ENCODE measurements at regions not wholly inside any gene's neighbourhood (a gene's known extent, or its start where the extent isn't known, plus 50 kb on each side); places are given as distances from the start of the nearest gene placed in this dataset.

GRCh38 chr6:156407334-156407733, 369.8 kb upstream of the ARID1B start:
- no peak for DNase-seq (ENCODE audit: low spot score)

DNA sequence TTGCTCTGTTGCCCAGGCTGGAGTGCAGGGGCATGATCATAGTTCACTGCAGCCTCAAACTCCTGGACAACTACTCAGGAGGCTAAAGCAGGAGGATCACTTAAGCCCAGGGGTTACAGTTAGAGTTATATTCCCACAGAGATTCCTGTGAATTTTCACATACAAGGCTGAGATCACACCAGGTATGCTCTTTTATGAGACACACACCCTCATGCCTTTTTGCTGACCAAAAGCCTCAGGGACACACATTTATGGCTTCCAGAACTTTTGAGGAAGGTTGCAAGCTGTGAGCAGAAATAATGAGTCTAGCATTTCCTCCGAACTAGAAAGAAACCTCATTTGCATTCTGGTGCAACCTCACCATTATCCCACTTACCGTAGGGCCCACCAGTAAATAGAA, 370.5 kb upstream of the ARID1B start:
- no peak for DNase-seq (ENCODE audit: low spot score)

GRCh38 chr6:156406099-156406498, 371.1 kb upstream of the ARID1B start:
- no peak for DNase-seq (ENCODE audit: low spot score)

GRCh38 chr6:156402628-156403027, 374.6 kb upstream of the ARID1B start:
- DNase-seq (ENCODE audit: low spot score) = no peak

DNA sequence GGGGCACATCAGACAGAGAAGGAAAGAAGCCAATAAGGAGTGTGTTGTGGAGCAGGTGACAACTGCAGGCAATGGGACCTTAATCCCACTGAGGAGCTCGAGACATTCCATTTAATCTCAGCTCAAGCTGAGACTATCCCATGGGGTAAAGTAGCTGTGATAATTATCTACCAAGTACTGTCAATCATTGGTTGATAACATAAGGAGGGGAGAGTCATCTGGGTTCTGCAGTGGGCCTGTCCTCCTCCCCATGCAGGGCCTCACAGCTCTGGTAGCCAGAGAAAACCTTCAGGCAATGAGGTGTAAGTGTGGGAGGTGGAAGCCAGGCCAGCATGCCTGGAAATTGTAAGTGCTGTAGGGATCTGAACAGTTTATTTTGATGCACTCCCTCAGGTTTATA, 375.0 kb upstream of the ARID1B start:
- no peak for DNase-seq (ENCODE audit: low spot score)

- DNase-seq (ENCODE audit: low spot score) = no peak
Observed at GRCh38 chr6:156400487-156400886, 376.7 kb upstream of the ARID1B start.

DNA sequence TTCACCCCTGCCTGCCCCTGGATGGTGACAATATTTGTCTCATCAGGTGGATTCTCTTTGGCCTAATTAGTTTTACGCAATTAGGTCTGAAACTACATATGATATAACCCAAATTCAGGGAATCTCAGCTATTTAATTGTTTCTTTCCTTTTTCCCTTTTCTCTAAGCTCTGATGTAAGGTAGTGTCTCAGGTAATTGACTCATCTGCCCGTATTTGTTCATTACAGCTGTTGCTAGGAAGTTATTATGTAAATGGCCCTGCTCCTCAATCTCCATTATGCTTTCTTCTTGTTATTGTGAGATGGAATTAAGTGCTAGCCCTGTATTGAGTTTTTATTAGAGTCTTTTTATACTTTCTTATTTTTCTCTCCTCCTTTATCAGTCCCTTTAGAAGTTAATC, 378.2 kb upstream of the ARID1B start:
- no peak for DNase-seq (ENCODE audit: low spot score)

DNA sequence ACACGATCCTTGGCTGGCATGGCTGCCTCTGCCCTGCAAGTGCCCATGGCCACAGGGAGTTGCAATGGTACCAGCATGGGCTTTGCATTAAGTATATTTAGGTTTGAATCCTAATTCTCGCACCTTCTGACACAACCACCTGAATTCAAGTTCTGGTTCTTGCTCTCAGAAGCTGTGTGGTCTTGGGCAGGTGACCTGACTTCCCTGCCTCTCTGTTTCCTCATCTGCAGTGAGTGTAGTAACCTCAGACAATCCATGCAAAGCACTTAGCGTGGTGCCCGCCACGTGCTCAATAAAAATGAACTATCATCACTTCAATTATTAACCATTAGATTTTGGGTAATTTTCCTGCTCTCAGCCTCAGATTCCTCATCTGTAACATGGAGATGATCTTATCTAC, 378.8 kb upstream of the ARID1B start:
- DNase-seq (ENCODE audit: low spot score) = no peak

- no peak for DNase-seq (ENCODE audit: low spot score)
Observed at GRCh38 chr6:156396791-156397418, 380.3 kb upstream of the ARID1B start.

DNA sequence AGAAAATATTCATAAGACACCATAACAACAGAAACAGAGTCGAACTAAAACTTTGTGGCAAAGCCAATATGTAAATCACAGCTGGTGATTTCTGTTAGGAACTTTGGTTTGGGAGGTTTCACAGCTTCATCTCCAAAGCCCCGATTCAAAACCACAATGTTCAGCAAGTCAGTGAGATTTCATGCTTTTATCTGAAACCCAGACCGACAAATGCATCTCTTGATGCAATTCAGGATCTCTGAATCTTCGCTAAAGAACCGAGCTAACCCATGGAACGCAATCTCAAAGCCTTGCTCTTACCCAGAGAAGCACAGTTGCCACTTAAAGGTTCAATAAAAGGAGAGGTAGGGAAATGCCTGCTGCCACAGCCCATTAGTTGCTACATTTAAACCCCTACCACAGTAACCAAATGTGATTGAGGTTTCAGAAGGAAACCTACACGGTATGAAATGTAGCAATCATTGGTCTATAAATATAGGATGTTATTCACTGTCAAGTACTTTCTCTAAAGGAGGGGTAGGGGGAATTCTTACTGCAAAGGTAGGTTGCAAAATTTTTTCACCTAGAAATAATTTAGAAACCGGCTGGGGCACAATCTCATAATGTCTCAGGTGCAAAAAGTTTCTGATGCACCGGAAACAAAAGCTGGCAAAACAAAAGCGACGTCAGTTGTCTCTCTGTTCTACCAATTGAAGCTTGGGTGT, 381.0 kb upstream of the ARID1B start:
- no peak for DNase-seq (ENCODE audit: low spot score)

GRCh38 chr6:156395276-156395675, 381.9 kb upstream of the ARID1B start:
- DNase-seq (ENCODE audit: low spot score) = no peak

DNA sequence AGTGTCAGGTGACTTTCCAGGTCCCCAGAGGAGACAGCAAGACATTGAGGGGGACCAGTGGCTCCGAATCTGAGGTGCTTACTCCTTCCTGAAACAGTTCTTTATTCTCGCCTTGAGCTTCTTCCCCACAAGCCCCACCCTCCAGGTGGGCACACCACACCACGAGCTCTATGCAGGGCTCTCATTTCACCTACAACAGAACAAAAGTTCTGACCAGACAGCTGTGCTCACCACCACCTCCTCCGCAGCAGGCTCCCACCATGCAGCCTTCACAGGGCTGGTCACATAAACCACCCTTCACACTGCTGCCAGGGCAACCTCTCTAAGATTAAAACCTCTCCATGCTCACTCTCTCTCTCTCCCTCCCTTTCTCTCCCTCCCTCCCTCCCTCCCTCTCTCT, 384.5 kb upstream of the ARID1B start:
- DNase-seq (ENCODE audit: low spot score) = no peak

- no peak for DNase-seq (ENCODE audit: low spot score)
Observed at GRCh38 chr6:156391977-156392376, 385.2 kb upstream of the ARID1B start.

GRCh38 chr6:156391061-156391672, 386.0 kb upstream of the ARID1B start:
- no peak for DNase-seq (ENCODE audit: low spot score)

- DNase-seq (ENCODE audit: low spot score) = no peak
Observed at GRCh38 chr6:156390621-156391020, 386.6 kb upstream of the ARID1B start.

- no peak for DNase-seq (ENCODE audit: low spot score)
Observed at GRCh38 chr6:156389296-156389695, 387.9 kb upstream of the ARID1B start.

GRCh38 chr6:156387472-156387871, 389.7 kb upstream of the ARID1B start:
- DNase-seq (ENCODE audit: low spot score) = no peak

DNA sequence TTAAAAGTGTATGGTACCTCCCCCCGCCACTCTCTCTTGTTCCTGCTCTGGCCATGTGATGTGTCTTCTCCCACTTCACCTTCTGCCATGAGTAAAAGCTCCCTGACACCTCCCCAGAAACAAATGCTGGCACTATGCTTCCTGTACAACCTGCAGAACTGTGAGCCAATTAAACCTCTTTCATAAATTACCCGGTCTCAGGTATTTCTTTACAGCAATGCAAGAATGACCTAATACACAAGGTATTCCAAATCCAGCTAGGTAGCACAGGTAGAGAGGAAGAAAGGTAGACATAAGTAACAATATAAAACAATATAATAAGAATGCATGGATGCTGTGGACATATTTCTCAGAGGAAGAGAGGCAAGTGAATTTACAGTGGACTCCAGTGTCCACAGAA, 394.1 kb upstream of the ARID1B start:
- DNase-seq (ENCODE audit: low spot score) = no peak

DNA sequence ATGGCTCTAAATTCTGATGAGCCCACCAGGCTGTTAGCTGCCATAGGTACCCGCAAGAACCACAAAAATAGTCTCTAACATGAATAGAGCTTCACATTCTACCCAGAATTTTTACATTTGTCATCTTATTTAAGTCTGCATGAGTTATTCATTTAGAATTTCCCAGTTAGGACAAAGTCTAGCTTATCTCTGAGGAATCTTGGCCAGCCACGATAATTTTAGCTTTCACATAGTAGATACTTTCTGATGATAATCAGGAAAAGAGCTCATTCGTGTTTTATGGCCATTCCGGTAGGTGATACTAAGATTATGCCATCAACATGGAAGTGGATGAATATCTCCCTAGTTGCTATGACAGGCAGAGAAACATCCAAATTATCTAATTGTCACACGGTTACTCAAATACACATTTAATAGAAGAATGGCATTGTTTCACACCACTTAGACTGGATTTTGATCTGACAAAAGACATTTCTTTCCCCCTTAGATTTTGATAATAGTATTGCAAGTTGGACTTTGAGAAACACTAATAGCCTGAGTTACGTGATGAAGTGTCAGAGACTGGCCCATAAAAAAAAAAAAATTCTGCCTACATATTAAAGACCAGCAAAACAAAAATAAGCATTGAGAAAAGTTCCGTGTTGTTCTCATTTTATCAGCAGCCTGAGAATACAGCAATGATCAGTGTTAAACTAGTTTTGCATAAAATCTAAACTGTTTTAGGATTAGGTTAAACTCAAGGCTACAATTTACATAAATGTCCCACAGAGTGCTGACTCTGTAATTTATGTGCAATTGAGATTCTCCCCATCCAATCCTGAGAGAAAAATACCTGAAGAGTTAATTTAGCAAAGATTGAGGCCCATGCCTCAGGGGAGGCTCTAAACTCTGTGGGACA, 397.5 kb upstream of the ARID1B start:
- DNase-seq (ENCODE audit: low spot score) = no peak

DNA sequence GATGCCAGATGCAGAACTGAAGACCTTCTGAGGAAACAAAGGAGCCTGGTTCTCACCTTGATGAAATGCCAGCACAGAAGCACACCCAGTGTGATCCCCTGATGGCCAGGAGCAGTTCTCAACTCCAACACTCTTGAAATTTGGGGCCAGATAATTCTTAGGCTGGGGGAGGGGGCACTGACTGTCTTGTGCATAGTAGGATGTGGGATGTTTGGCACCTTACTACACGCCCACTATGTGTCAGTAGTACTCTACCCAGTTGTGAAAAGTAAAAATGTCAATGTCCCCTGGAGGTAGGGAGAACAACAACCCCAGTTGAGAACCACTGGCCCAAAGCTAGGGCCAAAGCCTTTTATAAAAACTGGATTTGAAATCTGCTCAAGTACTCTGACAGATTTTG, 398.3 kb upstream of the ARID1B start:
- DNase-seq (ENCODE audit: low spot score) = no peak

GRCh38 chr6:156376091-156376490, 401.1 kb upstream of the ARID1B start:
- no peak for DNase-seq (ENCODE audit: low spot score)

GRCh38 chr6:156359912-156360311, 417.3 kb upstream of the ARID1B start:
- DNase-seq (ENCODE audit: low spot score) = no peak

DNA sequence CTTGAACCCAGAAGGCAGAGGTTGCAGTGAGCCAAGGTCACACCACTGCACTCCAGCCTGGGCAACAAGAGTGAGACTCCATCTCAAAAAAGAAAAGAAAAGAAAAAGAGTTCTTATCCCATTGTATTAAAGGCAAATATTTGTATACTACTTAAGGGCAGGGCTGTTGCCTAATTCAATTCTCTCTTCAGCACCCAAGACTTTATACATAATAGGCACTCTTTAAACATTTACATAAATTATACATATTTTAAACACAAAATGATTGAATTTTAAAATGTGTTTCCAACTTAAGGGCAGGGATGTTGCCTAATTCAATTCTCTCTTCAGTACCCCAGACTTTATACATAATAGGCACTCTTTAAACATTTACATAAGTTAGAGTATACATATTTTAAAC, 424.3 kb upstream of the ARID1B start:
- no peak for DNase-seq (ENCODE audit: low spot score)
